PFSK-1 (cell line): ENCODE measurements at regions not wholly inside any gene's neighbourhood (a gene's known extent, or its start where the extent isn't known, plus 50 kb on each side); places are given as distances from the start of the nearest gene placed in this dataset.

Experiments used
- POLR2AphosphoS5 ChIP-seq: IDR thresholded peaks from 2 replicates; pipeline ENCODE4 v1.6.1; 2012; ENCODE audit warnings: low read depth, mild to moderate bottlenecking, control low read depth, low read length, moderate library complexity
- REST ChIP-seq, 2 experiments: IDR thresholded peaks; 2 replicates each; pipeline versions ENCODE4 v1.6.1 to v1.8.0; 2011 to 2012; ENCODE audit warnings: low read depth in 2 of 2, low read length in 2 of 2, control low read depth in 1 of 2, inconsistent platforms in 1 of 2, mild to moderate bottlenecking in 1 of 2, moderate library complexity in 1 of 2; ENCODE audit not compliant: insufficient read depth in 1 of 2
- SIN3A ChIP-seq: IDR thresholded peaks from 2 replicates; pipeline ENCODE4 v1.6.1; 2012; ENCODE audit warnings: mild to moderate bottlenecking, low read length, moderate library complexity, borderline replicate concordance; ENCODE audit not compliant: insufficient read depth
- TAF1 ChIP-seq: IDR thresholded peaks from 2 replicates; pipeline ENCODE4 v1.6.1; 2012; ENCODE audit warnings: low read length, control low read depth, borderline replicate concordance; ENCODE audit not compliant: insufficient read depth

- TF ChIP-seq REST (IDR thresholded peaks at IDR 0.05; ENCODE audit: insufficient read depth in 1 of 2, low read depth in 2 of 2, low read length in 2 of 2) (no peak), TAF1 (no peak), POLR2AphosphoS5 (no peak), SIN3A (no peak)
Measured at GRCh38 chr4:169852481-169852880, 94.7 kb upstream of the HPF1 start.
